Neural cell (in vitro differentiated cells): ENCODE measurements at regions not wholly inside any gene's neighbourhood (a gene's known extent, or its start where the extent isn't known, plus 50 kb on each side); places are given as distances from the start of the nearest gene placed in this dataset.

Experiments used
- H2AFZ ChIP-seq: fragments of 200-600, 300-800 bp; sonication (generic), shearing (Covaris generic); 2 replicates; pipeline ENCODE4 v1.6.0; 2014; ENCODE audit warnings: low read depth, mild to moderate bottlenecking, antibody characterized with exemption, low read length, moderate library complexity
- H3F3A ChIP-seq: fragments of 200-600 bp; shearing (Covaris generic); 2 replicates; pipeline ENCODE4 v1.6.1; 2016; ENCODE audit warnings: mild to moderate bottlenecking, moderate library complexity, mixed read lengths, antibody characterized with exemption, low read length; ENCODE audit not compliant: insufficient read depth, poor library complexity, severe bottlenecking
- H3K27ac ChIP-seq: fragments of 200-600, 300-800 bp; sonication (generic), shearing (Covaris generic); 2 replicates; pipeline ENCODE4 v1.5.1; 2014; ENCODE audit warnings: mild to moderate bottlenecking, low read length, moderate library complexity
- H3K27me3 ChIP-seq: fragments of 300-800, 200-600 bp; sonication (generic), shearing (Covaris generic); 2 replicates; pipeline ENCODE4 v1.6.0; 2014; ENCODE audit warnings: mild to moderate bottlenecking, low read depth, low read length, moderate library complexity; ENCODE audit not compliant: insufficient read depth
- H3K36me3 ChIP-seq: fragments of 300-800, 200-600 bp; sonication (generic), shearing (Covaris generic); 2 replicates; pipeline ENCODE4 v1.5.1; 2014; ENCODE audit warnings: mild to moderate bottlenecking, antibody characterized with exemption, low read length, moderate library complexity; ENCODE audit not compliant: insufficient read depth
- H3K4me2 ChIP-seq: fragments of 300-800, 200-600 bp; sonication (generic), shearing (Covaris generic); 2 replicates; pipeline ENCODE4 v1.6.0; 2014; ENCODE audit warnings: mild to moderate bottlenecking, low read length
- H3K4me3 ChIP-seq: fragments of 300-800, 200-600 bp; sonication (generic), shearing (Covaris generic); 2 replicates; pipeline ENCODE4 v1.5.1; 2014; ENCODE audit warnings: mild to moderate bottlenecking, low read length, moderate library complexity
- H3K79me2 ChIP-seq: fragments of 200-600 bp; shearing (Covaris generic); replicated peaks from 2 replicates; pipeline ENCODE4 v1.6.0; 2014; ENCODE audit warnings: mild to moderate bottlenecking, low read length, moderate library complexity; ENCODE audit not compliant: insufficient read depth
- H3K9ac ChIP-seq: fragments of 300-800, 200-600 bp; sonication (generic), shearing (Covaris generic); 2 replicates; pipeline ENCODE4 v1.6.1; 2016; ENCODE audit warnings: mild to moderate bottlenecking, low read length, mixed read lengths
- H3K9me2 ChIP-seq: fragments of 200-600 bp; shearing (Covaris generic); 2 replicates; pipeline ENCODE4 v1.6.1; 2016; ENCODE audit warnings: mild to moderate bottlenecking, low read length, mixed read lengths; ENCODE audit not compliant: insufficient read depth
- H3K9me3 ChIP-seq: fragments of 200-600, 300-800 bp; sonication (generic), shearing (Covaris generic); 2 replicates; pipeline ENCODE4 v1.6.1; 2016; ENCODE audit warnings: mild to moderate bottlenecking, mixed run types, low read length, moderate library complexity, mixed read lengths
- H4K20me1 ChIP-seq: fragments of 200-600 bp; shearing (Covaris generic); 2 replicates; pipeline ENCODE4 v1.6.1; 2016; ENCODE audit warnings: mild to moderate bottlenecking, mixed run types; ENCODE audit not compliant: insufficient read depth
- EP300 ChIP-seq: fragments of 450-650 bp; conservative IDR thresholded peaks from 2 replicates; pipeline ENCODE4 v1.6.1; 2014; ENCODE audit warnings: antibody characterized with exemption, mild to moderate bottlenecking, moderate library complexity; ENCODE audit not compliant: poor library complexity, severe bottlenecking
- EZH2 ChIP-seq: fragments of 200-600, 300-800 bp; shearing (Covaris generic), sonication (generic); IDR thresholded peaks from 2 replicates; pipeline ENCODE4 v1.6.1; 2014; ENCODE audit warnings: antibody characterized with exemption, low read length, borderline replicate concordance, mild to moderate bottlenecking; ENCODE audit not compliant: insufficient read depth, poor library complexity, severe bottlenecking
- MXI1 ChIP-seq: fragments of 450-650 bp; conservative IDR thresholded peaks from 2 replicates; pipeline ENCODE4 v1.6.1; 2014; ENCODE audit warnings: antibody characterized with exemption, mild to moderate bottlenecking; ENCODE audit not compliant: poor library complexity, severe bottlenecking
- POLR2AphosphoS5 ChIP-seq: IDR thresholded peaks from 2 replicates; pipeline ENCODE4 v1.6.1; 2012
- RAD21 ChIP-seq: fragments of 450-650 bp; conservative IDR thresholded peaks from 2 replicates; pipeline ENCODE4 v1.6.1; 2014; ENCODE audit warnings: antibody characterized with exemption, mild to moderate bottlenecking, moderate library complexity
- SMC3 ChIP-seq: fragments of 450-650 bp; conservative IDR thresholded peaks from 2 replicates; pipeline ENCODE4 v1.6.1; 2014; ENCODE audit warnings: antibody characterized with exemption, mild to moderate bottlenecking, moderate library complexity; ENCODE audit not compliant: poor library complexity
- TAF1 ChIP-seq: IDR thresholded peaks from 2 replicates; pipeline ENCODE4 v1.6.1; 2012; ENCODE audit warnings: low read depth
- TF ChIP-seq, protein P1 (sequence below): IDR thresholded peaks from 2 replicates; pipeline ENCODE4 v1.6.1; 2012; ENCODE audit warnings: borderline replicate concordance
- TF ChIP-seq, protein P2 (sequence below): fragments of 450-650 bp; IDR thresholded peaks from 2 replicates; pipeline ENCODE4 v1.5.1; 2014; ENCODE audit warnings: antibody characterized with exemption, mild to moderate bottlenecking, moderate library complexity; ENCODE audit not compliant: poor library complexity, severe bottlenecking

DNA sequence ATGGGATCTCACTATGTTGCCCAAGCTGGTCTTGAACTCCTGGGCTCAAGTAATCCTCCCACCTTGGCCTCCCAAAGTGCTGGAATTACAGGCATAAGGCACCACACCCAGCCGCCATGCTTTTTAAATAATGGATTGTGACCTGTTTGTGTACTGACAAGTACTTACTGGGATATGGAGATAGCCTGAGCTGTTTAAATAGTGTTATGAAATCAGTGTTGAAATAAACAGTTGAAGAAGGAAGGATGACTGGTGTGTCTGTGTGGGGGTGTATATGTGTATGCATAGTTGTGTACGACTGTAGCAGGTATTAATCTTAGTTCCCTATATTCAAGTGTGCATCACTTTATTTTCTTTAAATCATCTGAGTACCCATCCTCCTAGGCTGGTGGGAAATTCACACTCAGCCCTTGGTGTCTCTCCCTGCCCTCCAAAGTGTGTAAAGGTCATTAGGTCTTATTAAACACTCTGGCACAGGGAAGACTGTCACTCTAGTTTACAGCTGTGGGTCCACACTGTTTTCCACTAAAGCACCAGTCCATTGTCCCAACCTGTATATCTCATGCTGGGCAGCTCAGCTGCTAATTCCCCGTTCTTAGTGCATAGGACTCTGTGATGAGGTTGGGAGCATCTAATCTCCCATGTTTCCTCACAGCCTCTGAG lies 91.0 kb downstream of the SNX18 start:
- Histone ChIP-seq H3K27ac (no peak overlapping the region), H3K27me3 (no peaks in the 10 kb centered on the region), H3K4me3 (no peak overlapping the region), H3K4me2 (no peak overlapping the region), H3K9me2 (no peaks in the 10 kb centered on the region), H4K20me1 (no peaks in the 10 kb centered on the region), H3F3A (no peaks in the 10 kb centered on the region), H3K79me2 (no peaks in the 10 kb centered on the region), H2AFZ (no peak overlapping the region), H3K36me3 (no peaks in the 10 kb centered on the region), H3K9me3 (no peaks in the 10 kb centered on the region), H3K9ac (no peak overlapping the region)
- no peak for TF ChIP-seq TAF1
- TF ChIP-seq, protein P1, sequence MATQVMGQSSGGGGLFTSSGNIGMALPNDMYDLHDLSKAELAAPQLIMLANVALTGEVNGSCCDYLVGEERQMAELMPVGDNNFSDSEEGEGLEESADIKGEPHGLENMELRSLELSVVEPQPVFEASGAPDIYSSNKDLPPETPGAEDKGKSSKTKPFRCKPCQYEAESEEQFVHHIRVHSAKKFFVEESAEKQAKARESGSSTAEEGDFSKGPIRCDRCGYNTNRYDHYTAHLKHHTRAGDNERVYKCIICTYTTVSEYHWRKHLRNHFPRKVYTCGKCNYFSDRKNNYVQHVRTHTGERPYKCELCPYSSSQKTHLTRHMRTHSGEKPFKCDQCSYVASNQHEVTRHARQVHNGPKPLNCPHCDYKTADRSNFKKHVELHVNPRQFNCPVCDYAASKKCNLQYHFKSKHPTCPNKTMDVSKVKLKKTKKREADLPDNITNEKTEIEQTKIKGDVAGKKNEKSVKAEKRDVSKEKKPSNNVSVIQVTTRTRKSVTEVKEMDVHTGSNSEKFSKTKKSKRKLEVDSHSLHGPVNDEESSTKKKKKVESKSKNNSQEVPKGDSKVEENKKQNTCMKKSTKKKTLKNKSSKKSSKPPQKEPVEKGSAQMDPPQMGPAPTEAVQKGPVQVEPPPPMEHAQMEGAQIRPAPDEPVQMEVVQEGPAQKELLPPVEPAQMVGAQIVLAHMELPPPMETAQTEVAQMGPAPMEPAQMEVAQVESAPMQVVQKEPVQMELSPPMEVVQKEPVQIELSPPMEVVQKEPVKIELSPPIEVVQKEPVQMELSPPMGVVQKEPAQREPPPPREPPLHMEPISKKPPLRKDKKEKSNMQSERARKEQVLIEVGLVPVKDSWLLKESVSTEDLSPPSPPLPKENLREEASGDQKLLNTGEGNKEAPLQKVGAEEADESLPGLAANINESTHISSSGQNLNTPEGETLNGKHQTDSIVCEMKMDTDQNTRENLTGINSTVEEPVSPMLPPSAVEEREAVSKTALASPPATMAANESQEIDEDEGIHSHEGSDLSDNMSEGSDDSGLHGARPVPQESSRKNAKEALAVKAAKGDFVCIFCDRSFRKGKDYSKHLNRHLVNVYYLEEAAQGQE: no peak
- no peak for TF ChIP-seq RAD21
- no peak for TF ChIP-seq EP300
- no peak for TF ChIP-seq MXI1
- TF ChIP-seq POLR2AphosphoS5: no peak
- TF ChIP-seq, protein P2, sequence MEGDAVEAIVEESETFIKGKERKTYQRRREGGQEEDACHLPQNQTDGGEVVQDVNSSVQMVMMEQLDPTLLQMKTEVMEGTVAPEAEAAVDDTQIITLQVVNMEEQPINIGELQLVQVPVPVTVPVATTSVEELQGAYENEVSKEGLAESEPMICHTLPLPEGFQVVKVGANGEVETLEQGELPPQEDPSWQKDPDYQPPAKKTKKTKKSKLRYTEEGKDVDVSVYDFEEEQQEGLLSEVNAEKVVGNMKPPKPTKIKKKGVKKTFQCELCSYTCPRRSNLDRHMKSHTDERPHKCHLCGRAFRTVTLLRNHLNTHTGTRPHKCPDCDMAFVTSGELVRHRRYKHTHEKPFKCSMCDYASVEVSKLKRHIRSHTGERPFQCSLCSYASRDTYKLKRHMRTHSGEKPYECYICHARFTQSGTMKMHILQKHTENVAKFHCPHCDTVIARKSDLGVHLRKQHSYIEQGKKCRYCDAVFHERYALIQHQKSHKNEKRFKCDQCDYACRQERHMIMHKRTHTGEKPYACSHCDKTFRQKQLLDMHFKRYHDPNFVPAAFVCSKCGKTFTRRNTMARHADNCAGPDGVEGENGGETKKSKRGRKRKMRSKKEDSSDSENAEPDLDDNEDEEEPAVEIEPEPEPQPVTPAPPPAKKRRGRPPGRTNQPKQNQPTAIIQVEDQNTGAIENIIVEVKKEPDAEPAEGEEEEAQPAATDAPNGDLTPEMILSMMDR: no peak
- no peak for TF ChIP-seq SMC3
- no peak for TF ChIP-seq EZH2

DNA sequence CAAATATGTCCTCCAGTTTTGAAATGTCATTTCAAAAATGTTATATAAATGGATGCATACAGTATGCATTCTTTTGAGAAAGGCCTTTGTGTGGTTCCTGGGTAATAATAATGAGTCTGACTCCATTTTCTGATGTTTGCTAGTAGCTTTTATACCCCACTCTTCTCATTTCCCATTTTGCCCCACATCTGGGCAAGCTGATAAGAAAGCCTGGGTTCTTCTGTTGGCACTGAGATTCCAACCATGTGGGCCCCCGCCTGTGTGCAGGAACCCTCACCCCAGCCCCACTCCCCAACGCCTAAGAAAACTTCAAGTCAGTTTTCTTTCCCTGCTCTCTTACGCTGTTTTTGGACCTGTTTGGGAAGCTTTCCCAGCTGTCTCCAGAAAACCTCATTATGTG lies 89.4 kb downstream of the SNX18 start:
- TF ChIP-seq TAF1 (no peak), SMC3 (no peak), MXI1 (no peak), EP300 (no peak)
- TF ChIP-seq, protein P2: no peak
- H3K9me3 ChIP-seq: no peaks in the 10 kb centered on the region
- no peaks in the 10 kb centered on the region for H4K20me1 ChIP-seq
- H3K9me2 ChIP-seq: no peaks in the 10 kb centered on the region
- no peak overlapping the region for H3K4me3 ChIP-seq
- no peak overlapping the region for H3K27ac ChIP-seq
- no peaks in the 10 kb centered on the region for H3K79me2 ChIP-seq
- H2AFZ ChIP-seq: no peak overlapping the region
- no peak overlapping the region for H3K4me2 ChIP-seq
- H3K27me3 ChIP-seq: no peaks in the 10 kb centered on the region
- no peak overlapping the region for H3K9ac ChIP-seq
- H3F3A ChIP-seq: no peaks in the 10 kb centered on the region
- no peaks in the 10 kb centered on the region for H3K36me3 ChIP-seq
